ENCODE measurements at regions not wholly inside any gene's neighbourhood (a gene's known extent, or its start where the extent isn't known, plus 50 kb on each side); places are given as distances from the start of the nearest gene placed in this dataset.
"Not testable (repeated sequence)": the region's sequence is repeated elsewhere in the genome, so short reads cannot be mapped to it uniquely, and the experiment has no call there.

DNA sequence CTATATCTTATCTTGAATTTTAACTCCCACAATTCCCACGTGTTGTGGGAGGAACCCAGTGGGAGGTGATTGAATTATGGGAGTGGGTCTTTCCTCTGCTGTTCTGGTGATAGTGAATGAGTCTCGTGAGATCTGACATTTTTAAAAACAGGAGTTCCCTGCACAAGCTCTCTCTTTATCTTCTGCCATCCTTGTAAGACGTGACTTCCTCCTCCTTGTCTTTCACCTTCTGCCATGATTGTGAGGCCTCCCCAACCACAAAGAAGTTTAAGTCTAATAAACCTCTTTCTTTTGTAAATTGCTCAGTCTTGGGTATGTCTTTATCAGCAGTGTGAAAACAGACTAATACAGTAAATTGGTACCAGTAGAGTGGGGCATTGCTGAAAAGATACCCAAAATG lies 963.6 kb upstream of the COX7C start:
- peaks cover 30% of the 10 kb centered on the region for H3K9me3 Mint-ChIP-seq
- H3K4me1 Mint-ChIP-seq (ENCODE audit: low read depth); H3K36me3 Mint-ChIP-seq (ENCODE audit: low read depth); intact Hi-C loops (cut with micrococcal nuclease); H3K4me3 Mint-ChIP-seq (ENCODE audit: low read depth); H3K27me3 Mint-ChIP-seq (ENCODE audit: low read depth); DNase-seq (ENCODE audit: low spot score); H3K27ac Mint-ChIP-seq: not testable (repeated sequence)

- Mint-ChIP-seq H3K9me3 (peaks cover 27% of the 10 kb centered on the region), H3K4me3 (ENCODE audit: low read depth) (no peak overlapping the region), H3K27ac (no peak overlapping the region), H3K4me1 (ENCODE audit: low read depth) (no peaks in the 10 kb centered on the region), H3K27me3 (ENCODE audit: low read depth) (no peaks in the 10 kb centered on the region), H3K36me3 (ENCODE audit: low read depth) (no peaks in the 10 kb centered on the region)
- no peak for DNase-seq (ENCODE audit: low spot score)
- intact Hi-C loops (cut with micrococcal nuclease) = no loop called here
Observed at GRCh38 chr5:85656050-85656449, 961.7 kb upstream of the COX7C start.

DNA sequence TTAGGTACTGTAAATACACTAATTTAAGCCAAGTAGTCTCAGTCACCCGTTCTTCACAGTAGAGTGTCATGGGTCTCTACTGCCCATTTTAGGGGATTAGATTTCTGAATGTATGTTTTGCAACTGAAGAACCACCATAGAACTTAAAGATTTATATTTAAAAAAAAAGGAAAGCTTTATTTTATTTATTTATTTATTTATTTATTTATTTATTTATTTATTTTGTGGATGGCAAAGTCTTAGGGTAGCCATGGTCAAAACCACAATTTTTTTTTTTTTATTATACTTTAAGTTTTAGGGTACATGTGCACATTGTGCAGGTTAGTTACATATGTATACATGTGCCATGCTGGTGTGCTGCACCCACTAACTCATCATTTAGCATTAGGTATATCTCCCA lies 960.4 kb upstream of the COX7C start:
- H3K4me1 Mint-ChIP-seq (ENCODE audit: low read depth); H3K27ac Mint-ChIP-seq; H3K27me3 Mint-ChIP-seq (ENCODE audit: low read depth); intact Hi-C loops (cut with micrococcal nuclease); H3K36me3 Mint-ChIP-seq (ENCODE audit: low read depth); H3K4me3 Mint-ChIP-seq (ENCODE audit: low read depth); DNase-seq (ENCODE audit: low spot score): not testable (repeated sequence)
- peaks cover 27% of the 10 kb centered on the region for H3K9me3 Mint-ChIP-seq

- H3K4me1 Mint-ChIP-seq (ENCODE audit: low read depth); DNase-seq (ENCODE audit: low spot score); H3K27ac Mint-ChIP-seq; intact Hi-C loops (cut with micrococcal nuclease); H3K4me3 Mint-ChIP-seq (ENCODE audit: low read depth); H3K27me3 Mint-ChIP-seq (ENCODE audit: low read depth); H3K36me3 Mint-ChIP-seq (ENCODE audit: low read depth): not testable (repeated sequence)
- H3K9me3 Mint-ChIP-seq = peaks cover 12% of the 10 kb centered on the region
Observed at GRCh38 chr5:85662969-85663707, 954.6 kb upstream of the COX7C start.

DNA sequence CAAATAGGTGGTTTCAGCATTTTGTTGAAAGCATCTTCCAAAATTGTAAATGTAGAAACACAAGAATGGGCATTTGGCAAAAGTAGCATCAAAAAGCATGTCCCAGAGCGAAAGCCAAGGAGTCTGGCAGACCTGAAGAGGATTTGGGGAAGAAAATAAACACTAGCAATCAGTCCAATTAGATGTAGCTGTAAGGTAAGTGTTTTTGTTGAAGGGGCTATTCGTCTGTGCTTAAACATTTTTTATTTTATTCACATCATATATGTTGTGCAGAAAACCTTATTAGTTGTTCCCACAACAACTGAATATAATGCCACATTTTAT lies 954.1 kb upstream of the COX7C start:
- intact Hi-C loops (cut with micrococcal nuclease) = no loop called here
- no peak for DNase-seq (ENCODE audit: low spot score)
- H3K27ac Mint-ChIP-seq = no peak overlapping the region
- H3K9me3 Mint-ChIP-seq = peaks cover 12% of the 10 kb centered on the region
- H3K36me3 Mint-ChIP-seq (ENCODE audit: low read depth) = no peaks in the 10 kb centered on the region
- H3K4me3 Mint-ChIP-seq (ENCODE audit: low read depth) = no peak overlapping the region
- no peaks in the 10 kb centered on the region for H3K4me1 Mint-ChIP-seq (ENCODE audit: low read depth)
- no peaks in the 10 kb centered on the region for H3K27me3 Mint-ChIP-seq (ENCODE audit: low read depth)

DNA sequence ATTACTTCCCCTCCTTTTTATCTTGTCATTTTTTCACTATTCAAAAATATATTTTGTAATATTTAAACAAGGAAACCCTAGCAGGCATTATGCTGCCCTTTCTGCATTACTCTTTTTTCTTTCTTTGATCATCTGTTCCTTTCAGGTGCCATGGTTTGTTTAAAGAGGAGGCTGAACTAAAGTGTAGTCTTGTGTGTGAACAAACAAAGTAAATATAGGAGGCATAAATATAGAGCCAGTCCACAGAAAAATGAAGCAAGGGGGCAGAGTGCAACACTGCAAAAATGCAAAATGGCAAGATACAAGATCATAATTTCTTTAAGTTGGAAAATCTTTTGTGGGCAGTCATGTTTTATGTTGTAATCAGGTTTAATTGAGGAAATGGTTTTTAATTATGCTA lies 947.3 kb upstream of the COX7C start:
- Mint-ChIP-seq H3K9me3 (peaks cover 12% of the 10 kb centered on the region), H3K4me1 (ENCODE audit: low read depth) (no peaks in the 10 kb centered on the region), H3K4me3 (ENCODE audit: low read depth) (no peak overlapping the region), H3K27me3 (ENCODE audit: low read depth) (no peaks in the 10 kb centered on the region), H3K36me3 (ENCODE audit: low read depth) (no peaks in the 10 kb centered on the region), H3K27ac (no peak overlapping the region)
- intact Hi-C loops (cut with micrococcal nuclease) = no loop called here
- no peak for DNase-seq (ENCODE audit: low spot score)

- no peak overlapping the region for H3K27ac Mint-ChIP-seq
- no peaks in the 10 kb centered on the region for H3K4me1 Mint-ChIP-seq (ENCODE audit: low read depth)
- H3K4me3 Mint-ChIP-seq (ENCODE audit: low read depth) = no peak overlapping the region
- no peaks in the 10 kb centered on the region for H3K27me3 Mint-ChIP-seq (ENCODE audit: low read depth)
- intact Hi-C loops (cut with micrococcal nuclease) = no loop called here
- no peak for DNase-seq (ENCODE audit: low spot score)
- H3K9me3 Mint-ChIP-seq = peaks cover 8% of the 10 kb centered on the region
- no peaks in the 10 kb centered on the region for H3K36me3 Mint-ChIP-seq (ENCODE audit: low read depth)
Observed at GRCh38 chr5:85671223-85671970, 946.3 kb upstream of the COX7C start.

- Mint-ChIP-seq H3K9me3 (peaks cover 4% of the 10 kb centered on the region), H3K36me3 (ENCODE audit: low read depth) (no peaks in the 10 kb centered on the region), H3K4me3 (ENCODE audit: low read depth) (no peak overlapping the region), H3K27me3 (ENCODE audit: low read depth) (no peaks in the 10 kb centered on the region), H3K4me1 (ENCODE audit: low read depth) (no peaks in the 10 kb centered on the region), H3K27ac (no peak overlapping the region)
- intact Hi-C loops (cut with micrococcal nuclease) = no loop called here
- DNase-seq (ENCODE audit: low spot score) = no peak
Observed at GRCh38 chr5:85681871-85682270, 935.9 kb upstream of the COX7C start.

GRCh38 chr5:85684351-85684750 lies 933.4 kb upstream of the COX7C start:
- Mint-ChIP-seq H3K9me3 (peaks cover 4% of the 10 kb centered on the region), H3K36me3 (ENCODE audit: low read depth) (no peaks in the 10 kb centered on the region), H3K27me3 (ENCODE audit: low read depth) (no peaks in the 10 kb centered on the region), H3K4me1 (ENCODE audit: low read depth) (no peaks in the 10 kb centered on the region), H3K4me3 (ENCODE audit: low read depth) (no peak overlapping the region), H3K27ac (no peak overlapping the region)
- intact Hi-C loops (cut with micrococcal nuclease) = no loop called here
- no peak for DNase-seq (ENCODE audit: low spot score)

DNA sequence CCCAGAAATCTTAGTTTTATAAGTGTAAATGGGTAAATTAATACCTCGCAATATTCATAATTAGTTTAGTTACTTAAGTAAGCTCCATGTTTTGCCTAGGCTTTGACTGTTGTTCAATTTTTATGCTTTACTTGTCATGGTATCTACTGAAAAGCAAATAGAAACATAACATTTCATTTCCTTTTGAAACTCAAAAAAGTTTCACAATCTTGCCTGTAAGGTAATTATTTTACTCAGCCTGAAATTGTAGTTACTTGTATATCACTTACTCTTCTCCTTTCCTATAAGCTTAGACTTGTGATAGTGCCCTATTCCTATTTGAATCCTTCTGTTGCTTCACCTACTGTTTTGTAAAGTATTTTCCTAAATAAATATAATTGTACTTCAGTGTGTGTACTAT lies 914.4 kb upstream of the COX7C start:
- Mint-ChIP-seq H3K27ac (no peak overlapping the region), H3K36me3 (ENCODE audit: low read depth) (no peaks in the 10 kb centered on the region)

GRCh38 chr5:85709728-85710127 lies 908.0 kb upstream of the COX7C start:
- Mint-ChIP-seq H3K27me3 (ENCODE audit: low read depth) (no peaks in the 10 kb centered on the region), H3K4me3 (ENCODE audit: low read depth) (no peak overlapping the region), H3K36me3 (ENCODE audit: low read depth) (no peaks in the 10 kb centered on the region), H3K4me1 (ENCODE audit: low read depth) (no peaks in the 10 kb centered on the region), H3K9me3 (peaks cover 11% of the 10 kb centered on the region), H3K27ac (no peak overlapping the region)
- no peak for DNase-seq (ENCODE audit: low spot score)
- intact Hi-C loops (cut with micrococcal nuclease) = no loop called here

More for the DNA sequence above, 914.4 kb upstream of the COX7C start:
- no peak for DNase-seq (ENCODE audit: low spot score)
- no peaks in the 10 kb centered on the region for H3K4me1 Mint-ChIP-seq (ENCODE audit: low read depth)
- no peaks in the 10 kb centered on the region for H3K9me3 Mint-ChIP-seq
- intact Hi-C loops (cut with micrococcal nuclease) = no loop called here
- H3K27me3 Mint-ChIP-seq (ENCODE audit: low read depth) = no peaks in the 10 kb centered on the region
- H3K4me3 Mint-ChIP-seq (ENCODE audit: low read depth) = no peak overlapping the region

DNA sequence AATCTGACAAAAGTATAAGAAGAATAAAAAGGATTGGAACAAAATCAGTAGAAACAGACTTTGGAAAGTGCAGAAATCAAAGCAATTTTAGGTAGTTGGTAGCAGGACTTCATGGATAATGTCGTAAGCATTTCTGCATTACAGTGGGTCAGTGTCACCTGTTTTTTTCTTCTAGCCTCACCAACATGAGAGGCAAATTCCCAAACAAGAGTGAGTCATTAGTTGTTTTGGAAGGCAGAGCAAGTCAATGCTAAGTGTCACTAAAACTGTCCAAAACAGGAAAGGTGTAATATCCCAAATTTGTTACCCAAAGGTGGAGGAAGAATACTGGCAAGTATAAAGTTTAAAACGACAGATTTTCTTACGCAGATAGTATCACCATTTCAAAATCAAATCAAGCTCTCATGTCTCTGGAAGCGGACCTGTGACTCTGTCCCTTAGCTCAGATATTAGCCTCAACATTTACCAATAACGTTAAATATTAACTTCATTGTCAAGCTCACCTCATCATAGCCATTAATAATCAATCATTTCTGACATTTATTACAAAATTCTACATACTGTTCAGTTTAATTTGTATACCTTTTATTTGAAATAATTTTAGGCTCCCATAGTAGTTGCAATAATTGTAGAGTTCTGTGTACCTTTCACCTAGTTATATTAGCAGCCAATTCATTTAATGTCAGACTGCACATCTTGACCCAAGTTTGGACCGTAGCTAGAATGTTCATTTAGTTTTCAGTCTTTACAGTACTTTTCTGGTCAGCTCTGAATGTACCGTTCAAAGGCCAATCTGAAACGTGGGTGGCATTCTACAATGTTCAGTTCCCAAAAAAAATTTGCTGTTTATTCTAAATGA lies 901.2 kb upstream of the COX7C start:
- intact Hi-C loops (cut with micrococcal nuclease) = no loop called here
- H3K36me3 Mint-ChIP-seq (ENCODE audit: low read depth) = no peaks in the 10 kb centered on the region
- DNase-seq (ENCODE audit: low spot score) = no peak

DNA sequence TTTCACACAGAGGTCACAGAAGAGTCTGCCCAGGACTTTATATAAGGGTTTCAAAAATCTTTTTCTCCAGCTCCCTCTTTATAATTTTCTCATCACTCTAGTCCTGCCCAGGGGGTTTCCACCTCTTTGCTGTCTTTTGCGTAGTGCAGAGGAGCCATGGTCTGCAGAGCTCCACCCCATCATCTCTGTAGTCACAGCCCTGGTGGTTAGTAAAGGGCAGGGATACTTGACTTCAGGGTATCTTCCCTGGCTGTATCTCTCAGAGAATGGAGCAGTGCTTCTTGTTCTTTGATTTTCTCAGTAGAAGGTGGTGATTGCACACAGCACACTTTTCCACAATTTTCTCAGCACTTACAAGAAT lies 900.6 kb upstream of the COX7C start:
- Mint-ChIP-seq H3K27me3 (ENCODE audit: low read depth) (no peaks in the 10 kb centered on the region), H3K36me3 (ENCODE audit: low read depth) (no peaks in the 10 kb centered on the region), H3K9me3 (peaks cover 20% of the 10 kb centered on the region), H3K4me1 (ENCODE audit: low read depth) (no peaks in the 10 kb centered on the region), H3K4me3 (ENCODE audit: low read depth) (no peak overlapping the region), H3K27ac (no peak overlapping the region)
- intact Hi-C loops (cut with micrococcal nuclease) = no loop called here
- no peak for DNase-seq (ENCODE audit: low spot score)

More for the DNA sequence above, 901.2 kb upstream of the COX7C start:
- Mint-ChIP-seq H3K9me3 (peaks cover 17% of the 10 kb centered on the region), H3K4me1 (ENCODE audit: low read depth) (no peaks in the 10 kb centered on the region), H3K27me3 (ENCODE audit: low read depth) (no peaks in the 10 kb centered on the region), H3K27ac (no peak overlapping the region), H3K4me3 (ENCODE audit: low read depth) (no peak overlapping the region)

Data from activated T-helper 2 cell treated with anti-CD3 and anti-CD28 coated beads, Interferon-gamma antibody, Interleukin-2, Interleukin-4, amounts not matched to agents 10 μg/mL and 5 μg/mL and 100 μg/mL, durations not matched to agents 14 hours and 24 hours and 36 hours (primary cell).